Endodermal cell (in vitro differentiated cells): ENCODE measurements at regions not wholly inside any gene's neighbourhood (a gene's known extent, or its start where the extent isn't known, plus 50 kb on each side); places are given as distances from the start of the nearest gene placed in this dataset.

Experiments used
- DNase-seq: peaks from one replicate; pipeline ENCODE4 v3.0.0-alpha.2; 2017
- H3K27ac ChIP-seq: 2 replicates; pipeline ENCODE4 v1.5.1; 2013; ENCODE audit warnings: mild to moderate bottlenecking, low read depth, low read length, moderate library complexity
- H3K27me3 ChIP-seq: 2 replicates; pipeline ENCODE4 v1.6.1; 2013; ENCODE audit warnings: mild to moderate bottlenecking, low read length, moderate library complexity; ENCODE audit not compliant: insufficient read depth, control insufficient read depth, poor library complexity, severe bottlenecking
- H3K36me3 ChIP-seq: 2 replicates; pipeline ENCODE4 v1.7.0; 2013; ENCODE audit warnings: mild to moderate bottlenecking, low read length, moderate library complexity; ENCODE audit not compliant: control insufficient read depth, insufficient read depth
- H3K4me1 ChIP-seq: one replicate; pipeline ENCODE4 v1.7.0; 2013; ENCODE audit warnings: low read length; ENCODE audit not compliant: control insufficient read depth, insufficient read depth
- H3K4me3 ChIP-seq: 2 replicates; pipeline ENCODE4 v1.5.1; 2013; ENCODE audit warnings: mild to moderate bottlenecking, low read length, moderate library complexity
- H3K9ac ChIP-seq: 2 replicates; pipeline ENCODE4 v1.6.1; 2013; ENCODE audit warnings: mild to moderate bottlenecking, low read length, moderate library complexity; ENCODE audit not compliant: poor library complexity, severe bottlenecking; ENCODE audit errors: extremely low read depth
- H3K9me3 ChIP-seq: 2 replicates; pipeline ENCODE4 v1.6.1; 2013; ENCODE audit warnings: mild to moderate bottlenecking, low read length, moderate library complexity; ENCODE audit not compliant: control insufficient read depth
- H3K27ac Mint-ChIP-seq: 2 replicates; pipeline ENCODE4 v1.8.0; 2020; ENCODE audit warnings: mixed read lengths
- H3K27me3 Mint-ChIP-seq: 2 replicates; pipeline ENCODE4 v1.8.0; 2021; ENCODE audit warnings: mild to moderate bottlenecking, mixed read lengths; ENCODE audit not compliant: insufficient read depth
- H3K36me3 Mint-ChIP-seq: 2 replicates; pipeline ENCODE4 v1.8.0; 2020; ENCODE audit warnings: low read depth, mixed read lengths
- H3K4me1 Mint-ChIP-seq: 2 replicates; pipeline ENCODE4 v1.8.0; 2020; ENCODE audit warnings: mixed read lengths
- H3K4me3 Mint-ChIP-seq: 2 replicates; pipeline ENCODE4 v1.8.0; 2020; ENCODE audit warnings: mild to moderate bottlenecking, moderate library complexity, mixed read lengths
- H3K9me3 Mint-ChIP-seq: 2 replicates; pipeline ENCODE4 v1.8.0; 2020; ENCODE audit warnings: mild to moderate bottlenecking, mixed read lengths
- CTCF ChIP-seq: fragments of 200-600 bp; sonication (generic); conservative IDR thresholded peaks from 2 replicates; pipeline ENCODE4 v1.5.0; 2021; ENCODE audit warnings: antibody characterized with exemption, mild to moderate bottlenecking
- WGBS, 2 experiments: methylation state at CpG; one replicate each; pipeline versions ENCODE4 v1.1.5 to v1.1.7; 2013; ENCODE audit warnings: missing lambda C conversion rate in 2 of 2, mixed read lengths in 1 of 2; ENCODE audit not compliant: insufficient coverage in 1 of 2, insufficient read length in 1 of 2; 5-methylcytosine and 5-hydroxymethylcytosine counted together

- TF ChIP-seq CTCF: no peak
- Mint-ChIP-seq H3K9me3 (no peaks in the 10 kb centered on the region), H3K27me3 (no peaks in the 10 kb centered on the region), H3K4me1 (peaks cover 15% of the 10 kb centered on the region), H3K27ac (no peak overlapping the region), H3K4me3 (no peak overlapping the region), H3K36me3 (no peaks in the 10 kb centered on the region)
- DNase-seq: no peak
- Histone ChIP-seq H3K9ac (no peak overlapping the region), H3K4me3 (no peak overlapping the region), H3K27me3 (no peaks in the 10 kb centered on the region), H3K4me1 (peaks cover 4% of the 10 kb centered on the region), H3K36me3 (no peaks in the 10 kb centered on the region), H3K9me3 (no peaks in the 10 kb centered on the region), H3K27ac (no peak overlapping the region)
- whole genome bisulfite sequencing, 2 experiments: 86% methylated on average over 1 of the region's 2 CpGs; no CpG with 5 or more reads in 1 of the 2 experiments
Observed at GRCh38 chr12:114964841-114965240, 280.9 kb upstream of the TBX3 start.

- Mint-ChIP-seq H3K9me3 (no peaks in the 10 kb centered on the region), H3K27ac (no peak overlapping the region), H3K27me3 (no peaks in the 10 kb centered on the region), H3K4me1 (peaks cover 18% of the 10 kb centered on the region), H3K4me3 (no peak overlapping the region), H3K36me3 (no peaks in the 10 kb centered on the region)
- H3K9ac ChIP-seq: no peak overlapping the region
- TF ChIP-seq CTCF: no peak
- DNase-seq: no peak
- no peaks in the 10 kb centered on the region for H3K27me3 ChIP-seq
- H3K4me1 ChIP-seq: peaks cover 9% of the 10 kb centered on the region
- H3K9me3 ChIP-seq: no peaks in the 10 kb centered on the region
- H3K36me3 ChIP-seq: no peaks in the 10 kb centered on the region
- WGBS, 2 experiments: 96 to 100% methylated on average over 2 to 4 of the region's 4 CpGs
- H3K27ac ChIP-seq: no peak overlapping the region
- H3K4me3 ChIP-seq: no peak overlapping the region
Observed at GRCh38 chr12:114963846-114964245, 279.9 kb upstream of the TBX3 start.

GRCh38 chr12:114961491-114961890, 277.5 kb upstream of the TBX3 start:
- H3K4me3 ChIP-seq: no peak overlapping the region
- no peak overlapping the region for H3K27ac ChIP-seq
- no peak for TF ChIP-seq CTCF
- no peaks in the 10 kb centered on the region for H3K9me3 ChIP-seq
- WGBS, 2 experiments: 85 to 94% methylated on average over 6 to 7 of the region's 7 CpGs
- H3K36me3 ChIP-seq: no peaks in the 10 kb centered on the region
- no peaks in the 10 kb centered on the region for H3K9me3 Mint-ChIP-seq
- no peaks in the 10 kb centered on the region for H3K27me3 ChIP-seq
- peaks cover 18% of the 10 kb centered on the region for H3K4me1 Mint-ChIP-seq
- H3K4me1 ChIP-seq: peaks cover 9% of the 10 kb centered on the region
- H3K27me3 Mint-ChIP-seq: no peaks in the 10 kb centered on the region
- no peaks in the 10 kb centered on the region for H3K36me3 Mint-ChIP-seq
- H3K9ac ChIP-seq: no peak overlapping the region
- no peak overlapping the region for H3K4me3 Mint-ChIP-seq
- DNase-seq: no peak
- no peak overlapping the region for H3K27ac Mint-ChIP-seq
